CD1c-positive myeloid dendritic cell (primary cell): ENCODE measurements at regions not wholly inside any gene's neighbourhood (a gene's known extent, or its start where the extent isn't known, plus 50 kb on each side); places are given as distances from the start of the nearest gene placed in this dataset.
"Not testable (repeated sequence)": the region's sequence is repeated elsewhere in the genome, so short reads cannot be mapped to it uniquely, and the experiment has no call there.

ENCODE experiments used
- DNase-seq: peaks from one replicate; pipeline ENCODE4 v3.0.0-alpha.2; 2016; ENCODE audit errors: extremely low spot score

DNA sequence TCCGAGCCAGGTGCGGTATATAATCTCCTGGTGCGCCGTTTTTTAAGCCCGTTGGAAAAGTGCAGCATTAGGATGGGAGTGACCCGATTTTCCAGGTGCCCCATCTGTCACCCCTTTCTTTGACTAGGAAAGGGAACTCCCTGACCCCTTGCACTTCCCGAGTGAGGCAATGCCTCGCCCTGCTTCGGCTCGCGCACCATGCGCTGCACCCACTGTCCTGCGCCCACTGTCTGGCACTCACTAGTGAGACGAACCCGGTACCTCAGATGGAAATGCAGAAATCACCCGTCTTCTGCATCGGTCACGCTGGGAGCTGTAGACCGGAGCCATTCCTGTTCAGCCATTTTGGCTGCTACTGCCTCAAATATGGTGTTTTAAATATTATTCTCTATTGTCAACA, 198.0 kb downstream of the MEIS1 start:
- not testable (repeated sequence) for DNase-seq

DNA sequence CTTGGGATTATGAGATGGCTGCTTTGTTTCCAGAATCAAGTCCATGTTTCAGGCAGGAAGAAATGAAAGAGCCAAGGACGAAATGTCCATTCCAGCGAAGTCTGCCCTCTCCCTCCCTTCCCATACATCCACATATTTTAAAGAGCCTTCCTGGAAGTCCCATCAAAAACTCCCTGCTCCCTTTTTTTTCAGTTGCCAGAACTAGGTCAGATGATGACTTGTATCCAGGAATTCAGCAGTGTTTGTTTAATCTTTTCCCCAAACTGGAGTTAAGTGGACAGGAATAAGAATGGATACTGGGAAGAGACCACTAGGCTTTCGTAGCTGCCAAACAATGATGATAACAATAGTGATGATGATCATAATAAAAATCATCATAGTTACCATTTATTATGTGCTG, 198.7 kb downstream of the MEIS1 start:
- no peak for DNase-seq

DNA sequence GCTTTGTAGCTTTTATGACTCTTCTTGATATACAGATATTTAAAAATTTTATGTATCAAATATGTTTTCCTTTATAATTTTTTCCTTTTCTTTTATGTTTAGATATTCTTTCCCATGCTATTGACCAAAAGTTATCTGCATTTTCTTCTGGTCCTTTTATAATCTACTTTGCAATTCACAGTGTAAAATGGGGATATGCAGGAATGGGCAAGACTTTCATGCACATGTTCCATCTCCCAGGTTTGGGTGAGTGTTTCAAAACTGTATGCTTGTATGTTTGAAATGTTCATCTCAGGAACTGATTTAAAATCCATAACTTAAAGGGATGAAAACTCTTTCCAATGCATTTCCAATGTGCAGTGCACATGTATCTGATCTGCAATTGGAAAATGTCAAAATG, 199.9 kb downstream of the MEIS1 start:
- DNase-seq = no peak

DNA sequence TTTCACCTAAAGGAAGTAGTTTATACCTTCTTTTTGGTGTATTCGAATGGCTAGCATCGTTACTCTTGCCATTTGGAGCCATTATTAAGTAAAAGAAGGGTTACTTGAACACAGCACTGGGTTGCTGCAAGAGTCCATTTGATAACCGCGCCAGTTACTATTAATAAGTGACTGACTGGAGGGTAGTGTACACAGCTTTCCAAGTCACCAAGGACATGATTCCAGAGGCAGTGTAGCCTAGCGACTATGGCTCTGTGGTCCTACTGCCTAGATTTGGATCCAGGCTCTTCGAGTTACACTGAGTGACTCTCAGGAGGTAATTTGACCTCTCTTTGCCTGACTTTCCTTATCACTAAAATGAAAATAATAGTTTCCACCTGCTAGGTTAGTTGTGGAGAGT, 206.8 kb downstream of the MEIS1 start:
- DNase-seq = no peak

DNA sequence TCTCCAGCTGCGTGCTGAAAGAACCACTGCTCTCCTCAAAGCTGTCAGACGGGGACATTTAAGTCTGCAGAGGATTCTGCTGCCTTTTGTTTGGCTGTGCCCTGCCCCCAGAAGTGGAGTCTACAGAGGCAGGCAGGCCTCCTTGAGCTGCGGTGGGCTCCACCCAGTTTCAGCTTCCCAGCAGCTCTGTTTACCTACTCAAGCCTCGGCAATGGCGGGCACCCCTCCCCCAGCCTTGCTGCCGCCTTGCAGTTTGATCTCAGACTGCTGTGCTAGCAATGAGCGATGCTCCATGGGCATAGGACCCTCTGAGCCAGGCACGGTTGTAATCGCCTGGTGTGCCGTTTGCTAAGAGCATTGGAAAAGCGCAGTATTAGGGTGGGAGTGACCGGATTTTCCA, 213.2 kb downstream of the MEIS1 start:
- DNase-seq = not testable (repeated sequence)

DNA sequence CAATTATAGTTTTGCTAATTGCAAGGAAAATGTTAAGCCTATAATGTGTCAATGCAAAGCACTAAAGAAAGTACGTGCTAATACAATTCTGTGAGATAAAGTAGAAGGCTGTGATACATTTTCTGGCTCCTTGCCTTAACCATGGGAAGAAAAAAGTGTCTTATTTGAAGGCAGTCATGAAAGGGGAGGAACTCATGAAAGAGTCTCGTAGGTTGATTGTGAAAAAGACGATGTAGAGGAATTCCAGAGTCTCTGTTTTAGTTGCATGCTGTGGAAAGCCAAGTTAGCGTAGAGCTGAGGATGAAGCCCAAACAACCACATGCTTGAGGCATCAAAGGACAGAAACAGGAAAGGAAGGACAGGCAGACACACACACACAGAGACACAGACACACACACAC, 214.1 kb downstream of the MEIS1 start:
- DNase-seq = no peak

DNA sequence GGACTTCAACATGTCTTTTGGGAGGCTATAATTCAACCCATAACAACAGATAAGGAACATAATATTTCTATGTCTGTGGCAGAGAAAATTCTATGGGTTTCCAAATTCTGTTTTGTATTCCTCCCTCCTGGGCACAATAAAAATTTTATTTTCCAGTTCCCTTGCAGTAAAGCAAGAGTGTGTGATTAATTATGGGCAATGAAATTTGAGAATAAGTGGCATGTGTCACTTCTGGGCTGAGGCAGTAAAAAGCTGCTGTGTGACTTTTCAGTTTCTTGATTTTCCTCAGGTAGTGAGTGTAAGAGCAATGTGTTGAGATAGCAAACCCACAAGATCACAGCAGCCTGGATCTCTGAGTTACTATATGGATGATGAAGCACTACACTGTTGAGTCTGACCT, 216.4 kb downstream of the MEIS1 start:
- no peak for DNase-seq

DNA sequence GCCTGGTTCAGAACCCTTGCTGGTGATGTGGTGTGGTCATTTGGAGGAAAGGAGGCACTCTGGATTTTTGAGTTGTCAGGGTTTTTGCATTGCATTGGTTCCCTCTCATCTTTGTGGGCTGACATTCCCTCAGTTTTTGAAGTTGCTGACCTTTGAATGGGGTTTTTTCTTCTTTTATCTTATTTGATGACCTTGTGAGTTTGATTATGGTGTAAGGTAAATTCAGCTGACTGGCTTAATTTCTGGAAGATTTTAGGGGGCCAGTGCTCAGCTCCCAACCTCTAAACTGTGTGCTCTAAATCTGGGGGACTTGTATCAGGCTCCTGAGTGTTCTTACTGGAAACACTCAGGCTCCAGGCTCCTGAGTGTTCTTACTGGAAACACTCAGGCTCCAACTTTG, 225.9 kb downstream of the MEIS1 start:
- DNase-seq = no peak

DNA sequence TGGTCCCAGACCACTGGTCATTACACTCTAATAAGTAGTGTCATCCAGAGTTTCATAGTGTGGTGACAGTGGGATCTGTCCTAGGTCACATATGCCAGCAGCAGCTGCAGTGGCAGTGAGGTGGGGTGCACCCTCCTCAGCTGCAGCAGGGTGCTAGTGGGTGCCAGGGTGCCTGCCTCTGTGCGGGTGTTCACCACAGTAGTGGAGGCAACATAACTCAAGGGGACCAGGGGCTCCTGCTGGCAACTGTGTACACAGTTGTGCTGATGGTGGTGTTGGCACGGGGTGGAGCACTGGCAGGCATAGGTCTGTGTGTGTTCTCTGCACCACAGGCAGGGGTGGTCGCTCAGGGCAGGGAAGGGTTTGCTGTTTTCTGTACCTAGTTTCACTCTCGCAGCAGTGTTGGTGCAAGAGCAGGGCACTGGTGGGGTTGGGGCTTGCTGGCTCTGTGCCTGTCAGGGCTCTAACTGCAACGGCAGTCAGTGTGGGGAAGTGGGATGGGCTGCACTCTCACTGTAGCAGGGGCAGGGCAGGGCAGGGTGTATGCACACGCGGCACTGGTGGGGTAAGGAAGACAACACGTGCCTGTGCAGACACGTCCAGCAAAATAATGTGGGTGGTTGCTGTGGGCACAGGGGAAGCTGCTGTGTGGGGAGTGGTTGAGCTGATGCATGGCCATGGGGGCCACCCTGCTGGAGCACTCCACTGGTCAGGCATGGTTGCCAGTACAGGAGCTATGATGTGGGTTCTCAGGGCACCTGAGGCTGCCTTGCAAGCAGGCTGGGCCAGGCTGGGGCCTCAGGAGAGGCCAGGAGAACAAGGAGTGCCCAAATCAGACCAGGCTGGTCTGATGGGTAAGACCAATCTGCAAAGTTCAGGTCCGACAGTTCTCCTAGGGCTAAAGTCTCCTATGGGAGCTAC, 226.6 kb downstream of the MEIS1 start:
- DNase-seq = no peak

DNA sequence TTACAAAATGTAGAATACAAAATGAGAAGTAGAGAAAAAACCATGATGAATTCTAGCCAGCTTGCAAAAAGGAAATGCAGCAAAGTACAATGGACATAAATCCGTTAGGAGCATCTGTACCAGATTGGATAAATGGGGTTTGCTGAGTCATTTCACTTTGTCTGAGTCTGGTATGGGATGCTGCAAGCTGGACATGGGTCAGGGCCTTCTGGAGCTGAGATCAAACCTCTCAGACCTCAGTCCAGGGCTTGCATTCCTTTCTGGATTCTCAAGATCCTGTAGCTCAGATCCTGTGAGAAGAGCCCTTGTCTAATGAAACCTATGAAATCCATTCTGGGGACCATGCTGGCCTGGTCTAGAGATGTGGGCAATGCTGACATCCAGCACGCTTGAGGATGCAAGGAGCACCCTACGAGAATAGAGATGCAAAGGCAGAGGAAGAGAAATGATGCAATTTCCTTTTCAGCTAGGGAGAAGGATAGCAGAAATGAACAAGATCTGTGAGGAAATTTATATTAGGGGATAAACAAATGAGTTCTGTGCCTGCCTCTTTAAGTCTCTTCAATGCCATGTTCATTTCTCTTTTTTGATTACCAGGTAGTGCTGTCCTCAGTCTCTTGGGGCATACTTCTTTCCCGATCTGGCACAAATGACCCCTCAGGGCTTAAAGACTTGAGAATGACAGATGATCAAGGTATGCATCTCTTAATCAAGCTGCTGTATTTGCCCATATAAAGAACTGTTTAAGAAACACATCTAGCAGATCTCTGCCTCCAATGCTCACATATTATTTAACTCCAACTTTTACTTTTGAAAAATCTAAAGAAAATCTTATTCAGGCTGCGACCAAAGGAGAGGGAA, 230.4 kb downstream of the MEIS1 start:
- no peak for DNase-seq

DNA sequence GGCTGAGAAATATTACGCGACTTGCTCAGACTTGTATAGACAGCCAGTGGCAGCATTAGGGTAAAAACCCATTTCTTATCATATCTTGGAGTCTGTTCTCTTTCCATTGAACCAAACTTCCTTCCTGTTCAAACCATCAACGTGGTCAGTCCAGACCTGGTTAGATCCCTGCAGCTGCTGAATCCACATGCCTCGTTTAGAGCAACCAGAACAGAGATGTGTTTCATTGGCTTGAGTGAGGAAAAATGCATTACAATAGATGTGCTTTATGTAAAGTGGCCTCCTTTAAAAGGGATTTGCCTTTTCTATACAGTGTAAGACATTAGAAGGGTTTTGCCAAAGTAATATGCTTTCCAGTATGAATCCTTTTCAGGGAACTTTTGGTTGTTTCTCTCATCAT, 232.4 kb downstream of the MEIS1 start:
- DNase-seq = no peak

DNA sequence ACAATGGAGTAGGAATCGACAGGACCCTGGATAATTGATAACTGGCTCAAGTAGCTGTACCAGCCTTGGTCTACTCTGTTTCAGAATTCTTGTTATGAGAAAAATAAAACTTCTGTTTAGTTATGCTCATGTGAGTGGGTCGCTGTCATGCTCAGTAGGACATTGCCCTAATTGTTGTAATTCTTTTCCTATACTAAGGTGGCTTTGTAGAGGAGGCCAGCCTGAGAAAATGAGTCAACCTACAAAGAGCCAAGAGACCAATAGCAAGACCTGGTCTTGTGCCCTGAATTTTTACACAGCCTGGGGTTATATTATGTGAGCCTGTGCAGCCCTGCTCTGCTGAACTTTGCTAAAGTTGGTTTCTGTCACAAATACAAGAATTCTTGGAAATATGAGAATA, 238.4 kb downstream of the MEIS1 start:
- no peak for DNase-seq

DNA sequence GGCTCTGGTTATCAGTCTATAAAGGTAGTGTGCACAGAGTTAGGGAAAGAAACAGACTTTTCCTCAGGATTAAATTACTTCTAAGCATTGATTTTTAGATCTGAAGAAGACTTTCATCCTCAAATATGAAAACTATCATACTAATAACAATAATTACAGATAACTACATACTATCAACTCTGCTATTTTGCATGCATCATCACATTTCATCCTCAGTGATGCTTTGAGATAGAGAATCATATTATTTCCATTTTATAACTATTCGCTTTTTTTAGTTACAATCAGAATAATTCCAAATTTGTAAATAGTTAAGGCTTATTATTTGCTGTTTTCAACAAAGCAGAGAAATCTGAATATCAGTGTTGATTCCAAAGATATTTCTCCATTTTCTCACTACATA, 239.2 kb downstream of the MEIS1 start:
- DNase-seq = no peak

DNA sequence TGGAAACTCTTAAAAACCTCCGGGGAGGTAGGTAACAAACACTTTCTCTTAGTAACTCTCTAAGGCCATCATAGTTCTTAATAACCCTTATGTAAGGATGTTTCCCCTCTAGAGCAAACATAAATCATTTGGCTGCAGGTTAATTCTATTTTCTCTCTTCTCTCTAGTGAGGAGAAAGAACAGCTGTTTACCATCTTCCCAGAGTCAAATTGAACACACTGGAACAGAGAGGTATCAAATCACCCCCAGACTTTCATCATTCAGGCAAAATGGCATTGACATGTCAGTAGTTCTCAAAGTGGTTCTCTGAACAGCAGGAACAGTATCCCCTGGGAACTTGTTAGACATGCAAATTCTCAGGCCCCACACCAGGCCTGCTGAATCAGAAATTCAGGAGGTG, 240.7 kb downstream of the MEIS1 start:
- DNase-seq = no peak

DNA sequence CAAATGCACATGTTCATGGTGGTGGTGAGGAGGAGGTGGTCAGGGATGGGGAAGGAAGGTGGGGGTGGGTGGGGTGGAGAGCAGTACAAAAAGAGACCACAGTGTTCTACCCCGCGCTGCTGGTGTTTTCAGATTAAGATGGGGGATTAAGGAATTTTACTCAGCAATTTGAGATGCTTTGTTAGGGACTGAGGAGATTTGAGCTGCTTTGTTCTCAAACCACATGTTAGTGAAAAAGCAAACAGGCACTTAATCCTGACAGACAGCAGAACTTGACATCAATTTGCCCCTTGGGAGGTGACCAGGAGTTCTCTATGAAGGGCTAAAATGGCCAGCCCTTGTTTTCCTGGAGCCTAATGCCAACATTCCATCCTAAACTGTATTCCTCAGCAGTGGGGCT, 244.5 kb downstream of the MEIS1 start:
- DNase-seq = no peak

DNA sequence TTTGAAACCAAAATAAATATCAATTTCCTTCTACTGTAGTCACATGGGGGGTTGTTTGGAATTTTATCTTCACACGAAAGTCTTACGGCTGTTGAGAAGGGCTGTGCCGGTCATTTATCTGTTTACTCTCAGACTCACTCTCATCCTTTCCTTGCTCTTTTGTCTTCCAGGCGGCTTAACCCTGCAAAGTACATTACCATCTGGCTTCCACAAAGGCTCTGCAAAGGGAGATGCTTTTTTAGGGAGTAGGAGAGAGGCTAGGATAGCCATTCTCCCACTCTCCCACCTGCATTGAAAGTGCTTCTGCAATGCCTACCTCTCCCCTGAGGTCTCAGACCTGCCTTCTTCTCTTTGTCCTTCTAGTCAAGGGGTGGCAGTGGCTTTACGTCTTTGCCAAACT, 247.6 kb downstream of the MEIS1 start:
- DNase-seq = no peak

DNA sequence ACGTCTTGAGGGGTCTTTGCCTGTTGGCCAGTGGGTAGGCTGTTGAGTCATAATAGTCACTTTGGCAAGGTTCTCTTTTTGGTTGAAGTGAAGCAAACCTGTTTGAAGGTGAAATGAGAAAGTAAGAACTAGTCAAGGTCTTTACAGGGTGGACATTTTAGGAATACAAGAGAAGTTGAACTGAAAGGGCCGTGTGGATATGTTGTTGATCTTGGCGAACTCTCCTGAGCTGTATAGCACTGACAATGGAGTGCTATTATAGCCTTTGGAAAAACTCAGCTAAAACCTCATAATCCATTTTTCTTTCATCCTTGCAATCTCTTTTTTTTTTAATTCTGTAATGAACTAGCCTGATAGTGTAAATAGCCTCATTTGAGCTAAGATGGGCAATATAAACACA, 248.1 kb downstream of the MEIS1 start:
- no peak for DNase-seq

DNA sequence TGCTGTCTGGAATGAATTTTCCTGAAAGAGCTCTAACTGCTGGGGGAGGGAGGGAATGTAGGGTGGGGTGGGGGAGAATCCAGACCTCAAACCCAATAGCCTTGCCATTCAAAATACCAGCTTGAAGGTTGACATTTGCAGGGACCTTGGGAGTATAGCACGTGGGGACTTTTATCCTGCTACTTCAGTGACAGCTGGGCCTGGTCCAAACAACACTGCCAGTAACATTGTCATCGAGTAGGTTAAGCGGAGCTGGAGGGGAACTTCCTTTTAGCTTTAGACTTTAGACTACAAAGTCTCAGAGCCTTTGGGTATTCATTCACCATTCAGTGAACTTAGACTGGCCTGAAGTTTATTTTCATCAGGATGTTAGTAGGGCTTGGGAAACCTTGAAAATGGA, 248.7 kb downstream of the MEIS1 start:
- no peak for DNase-seq

DNA sequence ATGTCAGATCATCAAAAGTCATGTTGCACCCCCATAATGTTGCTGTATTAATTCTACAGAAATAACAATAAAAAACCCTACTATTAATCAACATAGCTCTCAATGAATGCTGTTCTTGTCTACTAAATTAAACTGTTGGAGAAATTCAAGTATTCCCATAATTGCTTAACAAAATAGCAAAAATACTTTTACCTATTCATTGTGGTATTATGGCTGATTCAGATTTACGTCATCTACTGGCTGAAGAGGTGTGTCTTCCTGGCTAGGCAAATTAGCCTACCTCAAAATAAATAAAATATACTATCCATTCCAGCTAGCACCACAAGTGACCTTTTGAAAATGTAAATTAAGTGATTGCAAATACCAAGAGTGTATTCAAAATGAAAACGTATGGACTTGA, 249.4 kb downstream of the MEIS1 start:
- DNase-seq = no peak

DNA sequence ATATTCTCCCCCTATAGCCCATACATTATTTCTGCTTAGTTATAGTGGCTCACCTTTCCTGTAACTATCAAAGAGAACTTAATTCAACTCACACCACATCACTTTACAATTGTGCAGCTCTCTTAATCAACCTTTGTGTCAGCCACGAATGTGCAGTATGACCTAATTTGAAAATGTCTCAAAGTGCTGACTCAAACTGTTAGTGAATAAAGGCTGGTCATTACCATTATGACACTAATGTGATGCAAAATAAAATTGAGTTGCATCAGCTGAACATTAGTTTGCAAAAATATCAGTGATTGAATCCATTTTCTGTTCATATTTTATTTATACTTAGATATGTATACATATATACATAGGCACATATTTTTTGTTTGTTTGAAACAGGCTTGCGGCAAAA, 251.8 kb downstream of the MEIS1 start:
- no peak for DNase-seq

DNA sequence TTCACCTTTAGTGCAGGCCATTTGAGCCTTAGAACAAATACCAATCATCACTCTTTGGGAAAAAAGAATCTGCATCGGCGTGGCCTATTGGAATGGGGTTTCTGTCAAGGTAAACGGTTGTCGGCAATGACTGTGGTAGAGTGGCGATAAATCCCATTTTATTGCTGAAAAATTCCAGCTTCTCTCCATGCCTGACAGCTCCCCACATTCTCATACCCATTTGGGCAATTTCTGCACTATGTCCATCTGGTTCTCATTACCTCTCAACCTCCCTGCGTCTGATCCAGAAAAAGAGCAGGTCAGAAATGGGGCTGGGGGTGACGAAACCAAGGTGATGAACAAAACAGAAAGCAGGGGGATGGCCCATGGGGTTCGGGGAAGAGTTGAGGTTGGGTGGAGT, 254.0 kb downstream of the MEIS1 start:
- DNase-seq = no peak

DNA sequence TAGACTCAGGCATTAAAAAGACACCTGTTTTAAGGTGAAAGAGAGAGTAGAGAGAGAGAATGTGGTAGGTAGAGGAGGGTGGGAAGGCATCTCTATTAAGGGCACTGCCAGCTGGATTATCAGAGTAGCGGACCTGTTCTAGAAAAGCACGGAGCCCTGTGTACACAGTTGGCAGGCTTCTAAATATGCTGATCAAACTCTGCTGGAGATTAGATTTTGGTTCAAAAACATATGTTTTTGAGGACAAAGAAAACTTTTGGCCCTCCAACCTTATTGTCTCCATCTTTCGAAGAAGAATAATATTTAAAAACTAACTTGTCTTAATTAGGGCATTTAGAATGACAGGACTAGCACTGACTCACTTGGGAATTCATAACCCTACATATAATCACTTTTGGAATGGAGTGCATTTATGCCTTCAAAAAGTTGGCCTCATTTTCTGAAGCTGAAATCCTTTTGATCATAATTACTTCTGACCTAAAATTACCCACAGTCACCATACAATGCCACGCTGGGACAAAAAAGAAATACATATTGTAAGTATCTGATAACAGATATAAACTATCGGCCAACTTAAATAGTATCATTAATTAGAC, 254.6 kb downstream of the MEIS1 start:
- no peak for DNase-seq
